Activated T-cell treated with anti-CD3 and anti-CD28 coated beads, Interleukin-2, amount 50 U/mL, for 1 hour (primary cell): ENCODE measurements at regions not wholly inside any gene's neighbourhood (a gene's known extent, or its start where the extent isn't known, plus 50 kb on each side); places are given as distances from the start of the nearest gene placed in this dataset.
"Not testable (repeated sequence)": the region's sequence is repeated elsewhere in the genome, so short reads cannot be mapped to it uniquely, and the experiment has no call there.

Experiments
- DNase-seq: peaks from one replicate; pipeline ENCODE4 v3.0.0-alpha.2; 2020

- DNase-seq: peak; percentile 77
These were observed 418.5 kb downstream of the TMEM121 start for GRCh38 chr14:105944632-105945610.

- peak; percentile 36 for DNase-seq
These were observed 419.5 kb downstream of the TMEM121 start for GRCh38 chr14:105945896-105946295.

- no peak for DNase-seq
These were observed 421.2 kb downstream of the TMEM121 start for GRCh38 chr14:105947599-105947998.

GRCh38 chr14:105948955-105949354, 422.6 kb downstream of the TMEM121 start:
- not testable (repeated sequence) for DNase-seq

DNA sequence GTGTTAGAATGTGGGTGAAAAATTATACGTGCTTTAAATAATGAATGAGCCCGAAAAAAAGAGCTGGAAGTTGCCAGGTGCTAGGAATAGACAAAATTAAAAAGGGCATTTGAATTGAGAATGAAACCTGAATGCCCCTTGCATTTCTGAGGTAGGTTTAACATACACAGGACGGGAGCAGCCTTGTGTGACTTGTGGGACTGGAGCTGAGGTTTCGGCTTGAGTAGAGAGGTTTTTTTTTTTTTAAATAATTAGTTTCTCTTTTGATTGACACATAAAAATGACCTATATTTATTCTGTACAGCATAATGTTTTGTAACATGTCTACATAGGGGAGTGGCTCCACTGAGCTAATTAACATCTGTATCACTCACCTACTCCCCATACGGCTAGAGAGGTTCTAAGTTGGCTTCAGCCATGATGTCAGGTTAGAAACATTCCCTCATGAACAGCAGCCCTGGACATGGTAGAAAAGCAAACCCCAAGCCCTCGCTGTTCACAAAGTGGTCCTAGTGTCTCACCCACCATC, 424.0 kb downstream of the TMEM121 start:
- DNase-seq: not testable (repeated sequence)

GRCh38 chr14:105951399-105951798, 425.0 kb downstream of the TMEM121 start:
- DNase-seq: no peak

DNA sequence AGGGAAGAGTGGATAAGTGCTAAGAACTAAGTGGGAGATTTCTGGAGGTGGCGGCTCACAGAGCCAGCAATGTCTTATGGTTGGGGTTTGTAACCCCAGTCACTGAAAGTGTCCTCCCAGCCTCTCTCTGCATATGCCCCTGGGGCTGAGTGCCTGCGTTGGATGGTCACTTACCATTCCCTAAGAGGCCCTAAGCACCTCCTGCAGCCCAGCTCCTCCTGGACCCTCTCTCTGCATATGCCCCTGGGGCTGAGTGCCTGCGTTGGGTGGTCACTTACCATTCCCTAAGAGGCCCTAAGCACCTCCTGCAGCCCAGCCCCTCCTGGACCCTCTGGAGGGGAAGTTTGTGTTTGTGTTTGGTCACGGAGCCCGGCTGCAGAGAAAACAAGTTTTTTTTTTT, 425.8 kb downstream of the TMEM121 start:
- DNase-seq: no peak

DNA sequence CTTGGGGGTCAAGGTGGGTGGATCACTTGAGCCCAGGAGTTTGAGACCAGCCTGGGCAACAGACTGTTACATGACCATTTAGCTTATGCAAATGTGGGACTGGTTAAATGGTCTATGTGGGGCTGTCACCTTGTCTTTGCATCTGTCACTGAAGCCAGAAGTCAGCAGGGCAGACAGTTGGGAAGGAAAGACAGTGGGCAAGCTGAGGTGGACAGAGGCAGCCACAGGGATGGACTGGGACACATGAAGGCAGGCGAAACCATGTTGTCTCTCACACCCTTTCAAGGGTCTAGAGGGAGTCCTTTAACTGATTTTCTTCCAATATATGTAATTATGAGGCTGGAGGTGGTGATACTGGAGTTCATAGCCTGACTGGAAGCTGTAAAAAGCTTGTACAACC, 426.4 kb downstream of the TMEM121 start:
- no peak for DNase-seq

- DNase-seq: not testable (repeated sequence)
These were observed 435.2 kb downstream of the TMEM121 start for GRCh38 chr14:105961625-105962024.

DNA sequence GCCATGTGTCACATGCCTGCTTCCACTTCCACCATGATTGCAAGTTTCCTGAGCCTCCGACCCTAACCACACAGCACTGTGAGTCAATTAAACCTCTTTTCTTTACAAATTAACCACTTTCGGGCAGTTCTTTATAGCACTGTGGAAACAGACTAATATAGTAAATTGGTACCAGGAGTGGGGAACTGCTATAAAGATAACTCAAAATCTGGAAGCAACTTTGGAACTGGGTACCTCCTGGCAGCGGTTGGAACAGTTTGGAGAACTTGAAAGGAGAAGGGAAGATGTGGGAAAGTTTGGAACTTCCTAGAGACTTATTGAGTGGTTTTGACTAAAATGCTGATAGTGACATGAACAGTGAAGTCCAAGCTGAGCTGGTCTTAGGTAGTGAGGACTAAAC, 436.1 kb downstream of the TMEM121 start:
- DNase-seq: no peak

DNA sequence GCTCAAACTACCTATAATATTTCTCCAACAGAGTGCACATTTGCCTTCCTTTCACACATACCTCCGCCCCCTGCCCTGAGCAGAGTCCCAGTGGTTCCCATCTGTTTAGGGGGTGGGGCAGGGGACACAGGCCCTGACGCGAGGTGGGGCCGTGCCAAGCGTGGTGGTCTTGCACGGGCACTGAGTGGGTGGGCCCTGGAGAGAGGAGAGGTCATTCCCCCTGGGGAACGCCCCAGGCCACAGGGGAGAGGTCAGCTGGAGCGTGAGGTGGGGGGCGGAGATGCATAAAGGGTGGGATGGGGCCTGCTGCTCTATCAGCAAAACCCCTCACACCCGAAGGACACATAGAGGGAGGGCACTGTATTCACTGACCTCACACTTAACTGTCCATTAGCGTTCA, 441.9 kb downstream of the TMEM121 start:
- no peak for DNase-seq

DNA sequence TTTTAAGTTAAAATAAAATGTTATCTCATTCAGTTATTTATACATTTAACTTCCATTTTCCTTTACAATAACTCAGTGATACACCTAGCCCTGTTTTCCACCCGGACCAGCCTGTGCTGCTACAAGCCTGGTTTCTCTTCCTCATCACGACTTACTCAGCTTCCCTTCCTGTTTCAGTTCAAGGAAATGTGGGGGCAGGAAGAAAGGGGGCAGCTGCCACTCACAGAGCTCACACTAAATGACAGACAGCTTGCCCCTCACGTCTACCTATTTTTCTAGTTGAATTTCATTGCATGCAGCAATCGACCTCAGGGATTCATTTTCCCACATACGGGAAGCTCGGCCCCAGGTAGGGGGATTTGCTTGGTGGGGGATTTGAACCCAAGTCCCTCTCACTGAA, 442.6 kb downstream of the TMEM121 start:
- DNase-seq: not testable (repeated sequence)

DNA sequence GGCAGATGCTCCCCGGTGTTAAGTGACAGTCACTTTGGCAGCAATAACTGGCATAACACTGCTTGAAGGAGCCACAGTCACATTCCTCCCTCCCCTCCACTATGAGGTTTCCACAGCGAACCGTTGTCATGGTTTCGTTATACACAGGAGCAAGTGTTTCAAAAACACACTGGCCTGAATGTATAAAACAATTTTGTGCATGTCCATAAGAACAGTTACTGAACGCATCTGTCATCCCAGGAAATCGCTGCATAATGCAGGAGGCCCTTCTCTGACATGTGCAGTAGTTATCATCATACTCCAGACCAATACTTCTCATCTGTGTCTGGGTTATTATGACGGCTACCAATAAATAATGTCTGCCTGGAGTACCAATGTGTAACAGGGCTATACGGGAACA, 444.4 kb downstream of the TMEM121 start:
- DNase-seq: not testable (repeated sequence)

DNA sequence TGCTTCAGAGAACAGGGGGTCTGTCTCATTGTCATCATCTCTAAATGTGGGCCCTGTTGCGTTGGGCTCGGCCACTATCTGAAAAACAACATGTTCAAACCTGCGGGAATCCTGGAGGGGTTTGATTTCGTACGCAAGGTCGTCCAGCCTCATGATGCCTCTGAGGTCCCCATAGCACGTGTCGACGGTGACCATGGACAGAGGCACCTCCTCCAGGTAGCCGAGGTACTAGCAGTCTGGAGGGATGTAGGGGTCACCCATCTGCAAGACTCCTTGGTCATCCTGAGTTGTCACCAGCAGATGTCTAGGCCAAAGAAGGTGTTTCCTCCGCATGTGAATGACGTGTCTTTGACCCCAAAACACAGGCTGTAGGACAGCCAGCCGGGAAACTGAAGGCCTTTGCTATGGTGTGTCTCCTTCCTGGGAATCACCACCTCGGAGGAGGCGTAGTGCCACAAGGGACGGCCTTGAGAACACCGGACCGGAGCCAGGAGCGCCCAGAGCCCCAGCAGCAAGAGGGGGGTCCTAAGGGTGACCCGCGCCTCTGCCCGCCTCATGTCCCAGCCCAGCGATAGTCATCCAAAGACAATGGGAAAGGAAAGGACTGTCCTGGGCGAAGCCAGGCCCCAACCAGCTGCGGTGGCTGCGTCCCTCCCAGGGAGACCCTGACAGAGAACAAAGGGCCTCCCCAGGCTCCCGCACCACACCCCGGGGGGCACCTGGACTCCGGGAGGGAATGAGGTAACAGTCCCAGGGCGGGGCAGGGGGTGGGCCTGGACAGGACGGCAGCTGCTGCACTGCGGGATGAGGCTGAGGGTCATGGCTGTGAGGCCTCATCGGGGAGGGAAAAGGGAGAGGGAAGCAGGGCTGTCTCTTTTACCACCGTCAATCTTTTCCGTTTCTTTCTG, 445.5 kb downstream of the TMEM121 start:
- no peak for DNase-seq

DNA sequence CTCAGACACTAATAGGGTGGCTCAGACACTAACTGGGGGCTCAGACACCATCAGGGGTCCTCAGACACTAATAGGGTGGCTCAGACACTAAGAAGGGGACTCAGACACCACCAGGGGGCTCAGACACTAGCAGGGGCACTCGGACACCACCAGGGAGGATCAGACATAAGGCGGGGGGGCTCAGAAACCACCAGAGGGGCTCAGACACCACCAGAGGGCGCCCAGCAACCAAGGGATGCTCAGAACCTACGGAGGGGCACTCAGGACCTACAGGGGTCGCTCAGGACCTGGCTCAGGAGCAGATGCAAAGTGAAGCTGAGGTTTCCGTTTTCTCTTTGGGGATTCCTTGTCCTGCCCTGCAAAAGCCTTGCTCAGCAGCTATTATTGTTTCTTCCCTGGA, 448.5 kb downstream of the TMEM121 start:
- DNase-seq: peak; percentile 74

DNA sequence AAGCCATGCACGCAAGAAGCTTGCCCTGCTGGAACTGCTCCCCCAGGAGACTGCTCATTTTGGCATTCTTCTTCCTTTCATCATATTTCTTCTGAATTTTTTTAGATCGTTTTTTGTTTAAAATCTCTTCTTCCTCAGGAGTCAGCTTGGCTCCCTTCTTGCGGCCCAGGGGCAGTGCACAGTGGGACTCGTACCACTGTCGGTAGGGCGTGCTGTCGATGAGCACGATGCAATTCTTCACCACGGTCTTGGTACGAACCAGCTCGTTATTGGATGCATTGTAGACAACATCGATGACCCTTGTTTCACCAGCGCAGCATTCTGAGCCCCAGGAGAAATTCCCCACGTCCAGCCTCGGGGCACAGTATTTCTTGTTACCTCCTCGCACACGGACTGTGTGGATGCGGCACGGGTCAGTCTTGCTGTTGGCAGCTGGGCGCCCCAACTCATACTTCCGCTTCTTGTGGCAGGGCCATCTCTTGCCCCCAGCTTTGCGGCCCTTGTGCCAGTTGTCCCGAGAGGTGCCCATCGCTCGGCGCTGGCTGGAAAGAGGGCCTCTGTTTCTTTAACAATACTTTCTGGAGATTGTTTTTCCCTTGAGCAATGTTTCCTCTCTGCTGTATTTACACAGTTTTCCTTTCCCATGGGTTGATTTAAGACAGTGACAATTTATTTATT, 452.4 kb downstream of the TMEM121 start:
- no peak for DNase-seq

- DNase-seq: no peak
These were observed 453.1 kb downstream of the TMEM121 start for GRCh38 chr14:105979446-105979845.

- DNase-seq: no peak
These were observed 453.8 kb downstream of the TMEM121 start for GRCh38 chr14:105980224-105980623.

- peak; percentile 63 for DNase-seq
These were observed 455.3 kb downstream of the TMEM121 start for GRCh38 chr14:105981517-105982302.

DNA sequence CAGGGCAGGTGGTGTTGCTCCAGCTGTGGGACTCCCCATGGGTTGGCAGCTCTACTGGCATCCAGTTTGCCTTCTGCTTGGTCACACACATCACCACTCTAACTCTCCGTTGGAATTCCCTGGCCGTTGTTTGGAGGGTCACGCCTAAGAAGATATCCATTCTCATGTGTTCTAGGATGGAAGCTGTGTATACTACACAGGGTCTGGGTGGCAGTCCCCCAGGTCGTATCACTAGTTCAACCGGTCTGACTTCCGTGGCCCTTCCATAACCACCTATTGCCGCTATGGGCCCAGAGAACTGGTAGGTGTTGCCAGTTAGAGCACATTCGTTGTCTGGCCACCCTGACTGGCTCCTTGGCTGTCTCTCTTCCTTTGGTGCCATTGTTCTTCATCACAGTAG, 456.3 kb downstream of the TMEM121 start:
- no peak for DNase-seq

- no peak for DNase-seq
These were observed 460.5 kb downstream of the TMEM121 start for GRCh38 chr14:105986894-105987284.

DNA sequence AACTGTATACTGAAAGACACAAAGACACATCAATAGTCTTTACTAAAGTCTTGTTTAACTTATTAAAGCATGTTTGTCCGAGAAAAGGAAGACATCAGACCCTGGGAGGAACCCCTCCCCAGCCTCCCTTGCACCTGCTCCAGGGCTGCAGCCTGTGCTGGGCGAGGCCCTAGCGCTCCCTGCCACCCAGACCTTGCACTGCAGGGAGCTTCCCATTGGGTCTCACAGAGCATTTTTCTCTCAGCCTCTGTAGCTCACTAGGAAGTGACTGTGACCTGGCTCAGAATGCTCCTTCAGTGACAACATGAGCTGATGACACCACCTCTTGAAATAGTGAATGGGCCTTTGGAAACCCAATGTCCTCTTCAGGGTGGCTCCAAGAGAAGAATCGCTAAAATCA, 461.2 kb downstream of the TMEM121 start:
- DNase-seq: no peak
